Neural crest cell (in vitro differentiated cells): ENCODE measurements at regions not wholly inside any gene's neighbourhood (a gene's known extent, or its start where the extent isn't known, plus 50 kb on each side); places are given as distances from the start of the nearest gene placed in this dataset.

ENCODE experiments used
- DNase-seq: peaks from one replicate; pipeline ENCODE4 v3.0.0; 2021; ENCODE audit warnings: low read depth, mixed read lengths, low spot score
- H3K27ac Mint-ChIP-seq: one replicate; pipeline ENCODE4 v1.8.0; 2021; ENCODE audit warnings: mild to moderate bottlenecking, mixed read lengths; ENCODE audit not compliant: unreplicated experiment
- H3K27me3 Mint-ChIP-seq: 2 replicates; pipeline ENCODE4 v1.8.0; 2021; ENCODE audit warnings: low read depth, mild to moderate bottlenecking, mixed read lengths
- H3K36me3 Mint-ChIP-seq: 2 replicates; pipeline ENCODE4 v1.8.0; 2021; ENCODE audit warnings: low read depth, mild to moderate bottlenecking, mixed read lengths
- H3K4me1 Mint-ChIP-seq: 2 replicates; pipeline ENCODE4 v1.8.0; 2021; ENCODE audit warnings: mixed read lengths
- H3K4me3 Mint-ChIP-seq: one replicate; pipeline ENCODE4 v1.8.0; 2021; ENCODE audit warnings: mild to moderate bottlenecking, mixed read lengths
- H3K9me3 Mint-ChIP-seq: 2 replicates; pipeline ENCODE4 v1.8.0; 2021; ENCODE audit warnings: mixed read lengths
- TF ChIP-seq, protein P1 (sequence below): fragments of 200-600 bp; sonication (generic); conservative IDR thresholded peaks from 2 replicates; pipeline ENCODE4 v1.5.0; 2021; ENCODE audit warnings: antibody characterized with exemption, mild to moderate bottlenecking

DNA sequence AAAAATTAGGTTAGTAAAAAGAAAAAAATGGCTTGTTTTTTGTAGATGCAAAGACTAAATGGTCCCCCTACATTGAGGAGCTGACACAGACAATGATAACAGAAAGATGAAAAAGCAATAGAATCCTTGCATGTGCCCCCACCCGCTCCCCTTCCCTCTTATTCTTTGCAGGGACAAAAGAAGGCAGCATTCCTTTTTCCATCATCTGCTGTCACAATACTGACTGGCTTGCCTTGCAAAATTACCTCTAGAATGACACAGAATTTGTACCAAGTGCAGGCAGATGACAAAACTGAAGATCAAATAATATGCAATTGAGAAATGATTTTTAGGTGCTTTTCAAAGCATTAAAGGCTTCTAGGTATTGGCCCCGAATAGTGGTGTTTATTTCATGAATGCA lies 153.1 kb upstream of the AGA start:
- H3K9me3 Mint-ChIP-seq, result no peaks in the 10 kb centered on the region
- TF ChIP-seq, protein P1, sequence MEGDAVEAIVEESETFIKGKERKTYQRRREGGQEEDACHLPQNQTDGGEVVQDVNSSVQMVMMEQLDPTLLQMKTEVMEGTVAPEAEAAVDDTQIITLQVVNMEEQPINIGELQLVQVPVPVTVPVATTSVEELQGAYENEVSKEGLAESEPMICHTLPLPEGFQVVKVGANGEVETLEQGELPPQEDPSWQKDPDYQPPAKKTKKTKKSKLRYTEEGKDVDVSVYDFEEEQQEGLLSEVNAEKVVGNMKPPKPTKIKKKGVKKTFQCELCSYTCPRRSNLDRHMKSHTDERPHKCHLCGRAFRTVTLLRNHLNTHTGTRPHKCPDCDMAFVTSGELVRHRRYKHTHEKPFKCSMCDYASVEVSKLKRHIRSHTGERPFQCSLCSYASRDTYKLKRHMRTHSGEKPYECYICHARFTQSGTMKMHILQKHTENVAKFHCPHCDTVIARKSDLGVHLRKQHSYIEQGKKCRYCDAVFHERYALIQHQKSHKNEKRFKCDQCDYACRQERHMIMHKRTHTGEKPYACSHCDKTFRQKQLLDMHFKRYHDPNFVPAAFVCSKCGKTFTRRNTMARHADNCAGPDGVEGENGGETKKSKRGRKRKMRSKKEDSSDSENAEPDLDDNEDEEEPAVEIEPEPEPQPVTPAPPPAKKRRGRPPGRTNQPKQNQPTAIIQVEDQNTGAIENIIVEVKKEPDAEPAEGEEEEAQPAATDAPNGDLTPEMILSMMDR, result no peak
- H3K4me3 Mint-ChIP-seq, result no peak overlapping the region
- no peak overlapping the region for H3K27ac Mint-ChIP-seq
- H3K27me3 Mint-ChIP-seq, result no peaks in the 10 kb centered on the region
- DNase-seq, result no peak
- H3K4me1 Mint-ChIP-seq, result peaks cover 11% of the 10 kb centered on the region
- no peaks in the 10 kb centered on the region for H3K36me3 Mint-ChIP-seq

DNA sequence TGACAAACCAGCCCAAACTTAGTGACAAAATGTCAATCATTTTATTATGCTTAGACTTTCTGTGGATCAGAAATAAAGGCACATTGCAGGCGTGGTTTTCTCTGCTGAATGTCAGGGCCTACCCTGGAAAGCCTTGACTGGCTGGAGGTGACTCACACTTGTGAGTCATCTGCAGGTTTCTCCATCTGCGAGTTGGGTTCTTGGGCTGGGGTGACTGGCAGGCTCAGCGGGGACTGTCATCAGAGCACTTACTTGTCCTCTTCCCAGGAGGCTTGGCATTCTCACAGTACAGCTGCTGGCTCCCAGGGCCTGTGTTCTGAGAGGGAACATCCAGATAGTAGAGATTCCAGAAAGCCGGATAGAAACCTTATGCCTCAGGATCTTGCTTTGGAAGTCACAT lies 153.8 kb upstream of the AGA start:
- Mint-ChIP-seq H3K27me3 (no peaks in the 10 kb centered on the region), H3K36me3 (no peaks in the 10 kb centered on the region), H3K4me3 (no peak overlapping the region), H3K4me1 (peaks cover 11% of the 10 kb centered on the region), H3K27ac (no peak overlapping the region), H3K9me3 (no peaks in the 10 kb centered on the region)
- TF ChIP-seq, protein P1, result no peak
- no peak for DNase-seq

DNA sequence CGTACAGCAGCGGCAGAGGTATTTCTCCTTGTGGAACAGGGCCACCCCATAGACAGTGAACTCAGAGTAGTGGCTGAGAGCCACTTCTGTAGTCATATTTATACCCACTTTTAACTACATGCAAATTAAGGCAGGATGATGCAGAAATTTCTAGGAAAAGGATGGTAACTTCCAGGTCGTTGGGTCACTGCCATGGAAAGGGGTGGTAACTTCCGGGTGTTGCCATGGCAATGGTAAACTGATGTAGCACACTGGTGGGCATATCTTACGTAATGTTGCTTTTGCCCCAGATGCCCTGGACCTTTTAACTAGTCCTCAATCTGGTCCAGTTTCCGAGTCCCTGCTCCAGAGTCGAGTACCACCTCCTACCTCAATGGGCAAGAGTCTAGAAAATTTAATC lies 154.8 kb upstream of the AGA start:
- no peaks in the 10 kb centered on the region for H3K9me3 Mint-ChIP-seq
- no peak overlapping the region for H3K4me3 Mint-ChIP-seq
- H3K36me3 Mint-ChIP-seq, result no peaks in the 10 kb centered on the region
- peaks cover 11% of the 10 kb centered on the region for H3K4me1 Mint-ChIP-seq
- H3K27me3 Mint-ChIP-seq, result no peaks in the 10 kb centered on the region
- TF ChIP-seq, protein P1, result no peak
- H3K27ac Mint-ChIP-seq, result no peak overlapping the region
- DNase-seq, result no peak

DNA sequence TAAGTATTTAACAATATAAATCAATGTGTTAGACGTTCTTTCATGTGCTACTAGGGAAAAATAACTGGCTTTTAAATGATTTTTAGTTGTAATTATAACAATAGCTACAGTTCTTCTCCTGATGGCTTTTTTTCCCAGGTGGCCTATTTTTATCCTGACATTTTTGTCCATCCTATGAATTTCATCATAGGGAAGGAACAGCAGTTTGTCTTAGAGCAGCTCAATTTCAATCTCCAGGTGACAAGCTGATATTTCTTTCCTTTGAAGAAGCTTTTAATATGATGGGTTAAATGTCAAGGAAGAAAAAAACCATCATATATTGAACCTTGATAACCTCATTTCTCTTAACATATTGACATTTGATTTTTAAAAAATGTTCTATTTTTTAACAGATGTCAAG lies 163.0 kb upstream of the AGA start:
- H3K4me1 Mint-ChIP-seq, result no peaks in the 10 kb centered on the region
- H3K27me3 Mint-ChIP-seq, result no peaks in the 10 kb centered on the region
- no peak overlapping the region for H3K27ac Mint-ChIP-seq
- TF ChIP-seq, protein P1, result no peak
- no peaks in the 10 kb centered on the region for H3K36me3 Mint-ChIP-seq
- no peak for DNase-seq
- no peak overlapping the region for H3K4me3 Mint-ChIP-seq
- H3K9me3 Mint-ChIP-seq, result peaks cover 3% of the 10 kb centered on the region

DNA sequence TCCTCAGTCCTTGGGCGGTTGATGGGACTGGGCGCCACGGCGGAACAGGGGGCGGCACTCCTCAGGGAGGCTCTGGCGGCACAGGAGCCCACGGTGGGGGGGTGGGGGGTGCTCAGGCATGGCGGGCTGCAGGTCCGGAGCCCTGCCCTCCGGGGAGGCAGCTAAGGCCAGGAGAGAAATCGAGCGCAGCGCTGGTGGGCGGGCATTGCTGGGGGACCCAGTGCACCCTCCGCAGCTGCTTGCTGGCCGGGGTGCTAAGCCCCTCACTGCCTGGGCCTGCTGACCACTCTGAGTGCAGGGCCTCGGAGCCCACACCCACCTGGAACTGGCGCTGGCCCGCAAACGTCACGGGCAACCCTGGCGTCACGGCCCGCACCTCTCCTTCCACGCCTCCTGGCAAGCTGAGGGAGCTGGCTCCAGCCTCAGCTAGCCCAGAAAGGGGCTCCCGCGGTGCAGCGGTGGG lies 164.9 kb upstream of the AGA start:
- no peaks in the 10 kb centered on the region for H3K27me3 Mint-ChIP-seq
- H3K9me3 Mint-ChIP-seq, result peaks cover 3% of the 10 kb centered on the region
- no peak overlapping the region for H3K27ac Mint-ChIP-seq
- no peaks in the 10 kb centered on the region for H3K4me1 Mint-ChIP-seq
- DNase-seq, result no peak
- no peaks in the 10 kb centered on the region for H3K36me3 Mint-ChIP-seq
- no peak overlapping the region for H3K4me3 Mint-ChIP-seq
- TF ChIP-seq, protein P1, result no peak
